Neural progenitor cell (in vitro differentiated cells): ENCODE measurements at regions not wholly inside any gene's neighbourhood (a gene's known extent, or its start where the extent isn't known, plus 50 kb on each side); places are given as distances from the start of the nearest gene placed in this dataset.

Experiments
- CTCF ChIP-seq: fragments of 200-600 bp; sonication (generic); IDR thresholded peaks from 2 replicates; pipeline ENCODE4 v1.5.1; 2017; ENCODE audit warnings: antibody characterized with exemption, mild to moderate bottlenecking
- EZH2 ChIP-seq: fragments of 200-600 bp; sonication (generic); IDR thresholded peaks from 2 replicates; pipeline ENCODE4 v1.6.1; 2017; ENCODE audit warnings: antibody characterized with exemption, mild to moderate bottlenecking, moderate library complexity

GRCh38 chr21:26397545-26397944, 175.5 kb downstream of the CYYR1 start:
- no peak for TF ChIP-seq CTCF
- TF ChIP-seq EZH2: no peak
